ENCODE measurements at regions not wholly inside any gene's neighbourhood (a gene's known extent, or its start where the extent isn't known, plus 50 kb on each side); places are given as distances from the start of the nearest gene placed in this dataset.

GRCh38 chr22:27381960-27382742 is 419.4 kb downstream of the MN1 start:
- DNase-seq (ENCODE audit: low spot score in 2 of 2) (no peak), FAIRE-seq (no peak)

GRCh38 chr22:27382947-27383346 is 418.6 kb downstream of the MN1 start:
- DNase-seq (ENCODE audit: low spot score in 2 of 2) = no peak
- no peak for FAIRE-seq

GRCh38 chr22:27383896-27384295 is 417.7 kb downstream of the MN1 start:
- FAIRE-seq (no peak), DNase-seq (ENCODE audit: low spot score in 2 of 2) (no peak)

GRCh38 chr22:27385261-27385998 is 416.1 kb downstream of the MN1 start:
- no peak for DNase-seq (ENCODE audit: low spot score in 2 of 2)
- no peak for FAIRE-seq

GRCh38 chr22:27386186-27386585 is 415.4 kb downstream of the MN1 start:
- FAIRE-seq = no peak
- DNase-seq (ENCODE audit: low spot score in 2 of 2) = no peak

GRCh38 chr22:27387561-27387960 is 414.0 kb downstream of the MN1 start:
- DNase-seq (ENCODE audit: low spot score in 2 of 2) = no peak
- FAIRE-seq = no peak

- FAIRE-seq = no peak
Measured at GRCh38 chr22:27388090-27388600, 413.4 kb downstream of the MN1 start.

GRCh38 chr22:27389727-27390075 is 411.9 kb downstream of the MN1 start:
- no peak for FAIRE-seq
- no peak for DNase-seq (ENCODE audit: low spot score in 2 of 2)

More at GRCh38 chr22:27388090-27388600, 413.4 kb downstream of the MN1 start:
- no peak for DNase-seq (ENCODE audit: low spot score in 2 of 2)

- FAIRE-seq = no peak
- DNase-seq (ENCODE audit: low spot score in 2 of 2) = no peak
Measured at GRCh38 chr22:27391092-27391770, 410.3 kb downstream of the MN1 start.

- no peak for FAIRE-seq
- no peak for DNase-seq (ENCODE audit: low spot score in 2 of 2)
Measured at GRCh38 chr22:27393371-27393770, 408.2 kb downstream of the MN1 start.

GRCh38 chr22:27394806-27395404 is 406.7 kb downstream of the MN1 start:
- DNase-seq (ENCODE audit: low spot score in 2 of 2) = no peak
- FAIRE-seq = no peak

- FAIRE-seq = no peak
- no peak for DNase-seq (ENCODE audit: low spot score in 2 of 2)
Measured at GRCh38 chr22:27397036-27397953, 404.3 kb downstream of the MN1 start.

- DNase-seq (ENCODE audit: low spot score in 2 of 2) (no peak), FAIRE-seq (no peak)
Measured at GRCh38 chr22:27397954-27398342, 403.6 kb downstream of the MN1 start.

GRCh38 chr22:27399161-27399560 is 402.4 kb downstream of the MN1 start:
- FAIRE-seq (no peak), DNase-seq (ENCODE audit: low spot score in 2 of 2) (peak in 1 of 2 donors; percentile 25)

- DNase-seq (ENCODE audit: low spot score in 2 of 2) (no peak), FAIRE-seq (no peak)
Measured at GRCh38 chr22:27400811-27401210, 400.7 kb downstream of the MN1 start.

GRCh38 chr22:27401321-27401720 is 400.2 kb downstream of the MN1 start:
- FAIRE-seq = no peak

GRCh38 chr22:27404441-27404840 is 397.1 kb downstream of the MN1 start:
- DNase-seq (ENCODE audit: low spot score in 2 of 2) (no peak), FAIRE-seq (no peak)

More at GRCh38 chr22:27401321-27401720, 400.2 kb downstream of the MN1 start:
- no peak for DNase-seq (ENCODE audit: low spot score in 2 of 2)

GRCh38 chr22:27405672-27406388 is 395.7 kb downstream of the MN1 start:
- FAIRE-seq (no peak), DNase-seq (ENCODE audit: low spot score in 2 of 2) (peak; percentile 23 to 49)

- DNase-seq (ENCODE audit: low spot score in 2 of 2) = no peak
- FAIRE-seq = no peak
Measured at GRCh38 chr22:27406389-27406861, 395.1 kb downstream of the MN1 start.

Data from frontal cortex (tissue), 3 donors.